ENCODE measurements at regions not wholly inside any gene's neighbourhood (a gene's known extent, or its start where the extent isn't known, plus 50 kb on each side); places are given as distances from the start of the nearest gene placed in this dataset.
"Not testable (repeated sequence)": the region's sequence is repeated elsewhere in the genome, so short reads cannot be mapped to it uniquely, and the experiment has no call there.

GRCh38 chr12:80017261-80017870 is 82.0 kb upstream of the OTOGL start:
- in situ Hi-C loops (cut with HindIII; ENCODE audit: low sequenced_read_pairs), result no loop called here
- no peak for TF ChIP-seq CTCF (IDR thresholded peaks at IDR 0.05; ENCODE audit: low read depth, low read length, missing control alignments)
- no peak for DNase-seq (ENCODE audit: low read depth)
- H3K4me3 ChIP-seq (ENCODE audit: low read depth, low read length), result no peak overlapping the region

- in situ Hi-C loops (cut with HindIII; ENCODE audit: low sequenced_read_pairs), result no loop called here
- DNase-seq (ENCODE audit: low read depth), result no peak
- H3K4me3 ChIP-seq (ENCODE audit: low read depth, low read length), result no peak overlapping the region
- no peak for TF ChIP-seq CTCF (IDR thresholded peaks at IDR 0.05; ENCODE audit: low read depth, low read length, missing control alignments)
These were observed 81.8 kb upstream of the PPP1R12A start for GRCh38 chr12:80016684-80017083.

- in situ Hi-C loops (cut with HindIII; ENCODE audit: low sequenced_read_pairs), result no loop called here
- TF ChIP-seq CTCF (IDR thresholded peaks at IDR 0.05; ENCODE audit: low read depth, low read length, missing control alignments), result no peak
These were observed 80.8 kb upstream of the PPP1R12A start for GRCh38 chr12:80015660-80016059.

GRCh38 chr12:80003744-80004143 is 68.8 kb upstream of the PPP1R12A start:
- DNase-seq (ENCODE audit: low read depth); in situ Hi-C loops (cut with HindIII; ENCODE audit: low sequenced_read_pairs); H3K4me3 ChIP-seq (ENCODE audit: low read depth, low read length): not testable (repeated sequence)

More at GRCh38 chr12:80015660-80016059, 80.8 kb upstream of the PPP1R12A start:
- DNase-seq (ENCODE audit: low read depth), result no peak
- no peak overlapping the region for H3K4me3 ChIP-seq (ENCODE audit: low read depth, low read length)

GRCh38 chr12:80001562-80001961 is 66.7 kb upstream of the PPP1R12A start:
- DNase-seq (ENCODE audit: low read depth), result no peak
- in situ Hi-C loops (cut with HindIII; ENCODE audit: low sequenced_read_pairs), result no loop called here
- no peak for TF ChIP-seq CTCF (IDR thresholded peaks at IDR 0.05; ENCODE audit: low read depth, low read length, missing control alignments)

GRCh38 chr12:80000831-80001230 is 65.9 kb upstream of the PPP1R12A start:
- TF ChIP-seq CTCF (IDR thresholded peaks at IDR 0.05; ENCODE audit: low read depth, low read length, missing control alignments), result no peak
- in situ Hi-C loops (cut with HindIII; ENCODE audit: low sequenced_read_pairs), result no loop called here
- DNase-seq (ENCODE audit: low read depth), result no peak
- no peak overlapping the region for H3K4me3 ChIP-seq (ENCODE audit: low read depth, low read length)

More at GRCh38 chr12:80001562-80001961, 66.7 kb upstream of the PPP1R12A start:
- H3K4me3 ChIP-seq (ENCODE audit: low read depth, low read length), result no peak overlapping the region

- in situ Hi-C loops (cut with HindIII; ENCODE audit: low sequenced_read_pairs), result no loop called here
- TF ChIP-seq CTCF (IDR thresholded peaks at IDR 0.05; ENCODE audit: low read depth, low read length, missing control alignments), result no peak
- H3K4me3 ChIP-seq (ENCODE audit: low read depth, low read length), result no peak overlapping the region
- no peak for DNase-seq (ENCODE audit: low read depth)
These were observed 63.7 kb upstream of the PPP1R12A start for GRCh38 chr12:79998554-79998953.

Measured in astrocyte of the cerebellum (primary cell).